ENCODE measurements at regions not wholly inside any gene's neighbourhood (a gene's known extent, or its start where the extent isn't known, plus 50 kb on each side); places are given as distances from the start of the nearest gene placed in this dataset.
"Not testable (repeated sequence)": the region's sequence is repeated elsewhere in the genome, so short reads cannot be mapped to it uniquely, and the experiment has no call there.

GRCh38 chr13:110984381-110984780 lies 69.5 kb upstream of the ANKRD10 start:
- Mint-ChIP-seq H3K27ac (no peak overlapping the region), H3K4me1 (ENCODE audit: low read depth) (no peaks in the 10 kb centered on the region), H3K4me3 (ENCODE audit: low read depth) (no peak overlapping the region), H3K27me3 (ENCODE audit: low read depth) (peaks cover 38% of the 10 kb centered on the region), H3K9me3 (no peaks in the 10 kb centered on the region), H3K36me3 (ENCODE audit: low read depth) (no peaks in the 10 kb centered on the region)
- intact Hi-C loops (cut with micrococcal nuclease) = no loop called here
- DNase-seq (ENCODE audit: low spot score) = no peak

- peaks cover 5% of the 10 kb centered on the region for H3K9me3 Mint-ChIP-seq
- no peaks in the 10 kb centered on the region for H3K4me1 Mint-ChIP-seq (ENCODE audit: low read depth)
- no peak overlapping the region for H3K4me3 Mint-ChIP-seq (ENCODE audit: low read depth)
- intact Hi-C loops (cut with micrococcal nuclease) = no loop called here
- H3K27ac Mint-ChIP-seq = no peak overlapping the region
- peaks cover 35% of the 10 kb centered on the region for H3K27me3 Mint-ChIP-seq (ENCODE audit: low read depth)
- H3K36me3 Mint-ChIP-seq (ENCODE audit: low read depth) = peaks cover 6% of the 10 kb centered on the region
- no peak for DNase-seq (ENCODE audit: low spot score)
Measured at GRCh38 chr13:110983241-110983640, 68.4 kb upstream of the ANKRD10 start.

GRCh38 chr13:110981379-110981778 lies 66.5 kb upstream of the ANKRD10 start:
- Mint-ChIP-seq H3K27ac (no peak overlapping the region), H3K27me3 (ENCODE audit: low read depth) (peaks cover 20% of the 10 kb centered on the region), H3K4me1 (ENCODE audit: low read depth) (peaks cover 2% of the 10 kb centered on the region), H3K4me3 (ENCODE audit: low read depth) (no peak overlapping the region), H3K9me3 (peaks cover 14% of the 10 kb centered on the region), H3K36me3 (ENCODE audit: low read depth) (peaks cover 9% of the 10 kb centered on the region)
- intact Hi-C loops (cut with micrococcal nuclease) = no loop called here
- DNase-seq (ENCODE audit: low spot score) = no peak

- peaks cover 2% of the 10 kb centered on the region for H3K4me1 Mint-ChIP-seq (ENCODE audit: low read depth)
- peaks cover 20% of the 10 kb centered on the region for H3K27me3 Mint-ChIP-seq (ENCODE audit: low read depth)
- no peak for DNase-seq (ENCODE audit: low spot score)
- peaks cover 9% of the 10 kb centered on the region for H3K36me3 Mint-ChIP-seq (ENCODE audit: low read depth)
- peaks cover 18% of the 10 kb centered on the region for H3K9me3 Mint-ChIP-seq
- intact Hi-C loops (cut with micrococcal nuclease) = no loop called here
- H3K4me3 Mint-ChIP-seq (ENCODE audit: low read depth) = no peak overlapping the region
- no peak overlapping the region for H3K27ac Mint-ChIP-seq
Measured at GRCh38 chr13:110980921-110981320, 66.1 kb upstream of the ANKRD10 start.

GRCh38 chr13:110979149-110979548 lies 64.3 kb upstream of the ANKRD10 start:
- intact Hi-C loops (cut with micrococcal nuclease); H3K4me1 Mint-ChIP-seq (ENCODE audit: low read depth); DNase-seq (ENCODE audit: low spot score); H3K36me3 Mint-ChIP-seq (ENCODE audit: low read depth); H3K27ac Mint-ChIP-seq; H3K4me3 Mint-ChIP-seq (ENCODE audit: low read depth): not testable (repeated sequence)
- peaks cover 18% of the 10 kb centered on the region for H3K9me3 Mint-ChIP-seq
- peaks cover 20% of the 10 kb centered on the region for H3K27me3 Mint-ChIP-seq (ENCODE audit: low read depth)

- no peak for DNase-seq (ENCODE audit: low spot score)
- Mint-ChIP-seq H3K4me3 (ENCODE audit: low read depth) (no peak overlapping the region), H3K27me3 (ENCODE audit: low read depth) (peaks cover 17% of the 10 kb centered on the region), H3K27ac (no peak overlapping the region), H3K9me3 (peaks cover 22% of the 10 kb centered on the region), H3K36me3 (ENCODE audit: low read depth) (peaks cover 13% of the 10 kb centered on the region), H3K4me1 (ENCODE audit: low read depth) (peaks cover 6% of the 10 kb centered on the region)
- intact Hi-C loops (cut with micrococcal nuclease) = no loop called here
Measured at GRCh38 chr13:110978390-110978789, 63.5 kb upstream of the ANKRD10 start.

- no peak overlapping the region for H3K27ac Mint-ChIP-seq
- no peak for DNase-seq (ENCODE audit: low spot score)
- peaks cover 14% of the 10 kb centered on the region for H3K36me3 Mint-ChIP-seq (ENCODE audit: low read depth)
- peaks cover 13% of the 10 kb centered on the region for H3K4me1 Mint-ChIP-seq (ENCODE audit: low read depth)
- no peak overlapping the region for H3K4me3 Mint-ChIP-seq (ENCODE audit: low read depth)
- peaks cover 28% of the 10 kb centered on the region for H3K9me3 Mint-ChIP-seq
- peaks cover 16% of the 10 kb centered on the region for H3K27me3 Mint-ChIP-seq (ENCODE audit: low read depth)
- intact Hi-C loops (cut with micrococcal nuclease) = no loop called here
Measured at GRCh38 chr13:110976785-110977184, 61.9 kb upstream of the ANKRD10 start.

- Mint-ChIP-seq H3K9me3 (peaks cover 30% of the 10 kb centered on the region), H3K4me3 (ENCODE audit: low read depth) (no peak overlapping the region), H3K36me3 (ENCODE audit: low read depth) (peaks cover 15% of the 10 kb centered on the region), H3K27ac (peak overlapping the region; percentile 19), H3K27me3 (ENCODE audit: low read depth) (peaks cover 12% of the 10 kb centered on the region), H3K4me1 (ENCODE audit: low read depth) (peaks cover 15% of the 10 kb centered on the region)
- no peak for DNase-seq (ENCODE audit: low spot score)
- intact Hi-C loops (cut with micrococcal nuclease) = no loop called here
Measured at GRCh38 chr13:110973007-110973700, 58.3 kb upstream of the ANKRD10 start.

- no peak for DNase-seq (ENCODE audit: low spot score)
- H3K9me3 Mint-ChIP-seq = peaks cover 39% of the 10 kb centered on the region
- peaks cover 8% of the 10 kb centered on the region for H3K27me3 Mint-ChIP-seq (ENCODE audit: low read depth)
- H3K36me3 Mint-ChIP-seq (ENCODE audit: low read depth) = peaks cover 28% of the 10 kb centered on the region
- H3K4me1 Mint-ChIP-seq (ENCODE audit: low read depth) = peaks cover 15% of the 10 kb centered on the region
- intact Hi-C loops (cut with micrococcal nuclease) = no loop called here
- no peak overlapping the region for H3K4me3 Mint-ChIP-seq (ENCODE audit: low read depth)
- H3K27ac Mint-ChIP-seq = no peak overlapping the region
Measured at GRCh38 chr13:110971486-110971885, 56.6 kb upstream of the ANKRD10 start.

- not testable (repeated sequence) for DNase-seq (ENCODE audit: low spot score); H3K4me3 Mint-ChIP-seq (ENCODE audit: low read depth); H3K27me3 Mint-ChIP-seq (ENCODE audit: low read depth)
- peaks cover 49% of the 10 kb centered on the region for H3K36me3 Mint-ChIP-seq (ENCODE audit: low read depth)
- peak overlapping the region; percentile 54 for H3K27ac Mint-ChIP-seq
- intact Hi-C loops (cut with micrococcal nuclease) = loop anchor here (10.0 kb wide), 1 partner anchor 217 kb away; no protein-coding TSS in a partner anchor
- peaks cover 24% of the 10 kb centered on the region for H3K4me1 Mint-ChIP-seq (ENCODE audit: low read depth)
- H3K9me3 Mint-ChIP-seq = peaks cover 59% of the 10 kb centered on the region
Measured at GRCh38 chr13:110967156-110967855, 52.4 kb upstream of the ANKRD10 start.

- peaks cover 73% of the 10 kb centered on the region for H3K9me3 Mint-ChIP-seq
- intact Hi-C loops (cut with micrococcal nuclease) = loop anchor here (1.0 to 10.0 kb wide), 3 partner anchors 23 to 219 kb away; partner anchors contain the start of gene ANKRD10
- peak overlapping the region; percentile 19 for H3K27ac Mint-ChIP-seq
- H3K36me3 Mint-ChIP-seq (ENCODE audit: low read depth) = peaks cover 49% of the 10 kb centered on the region
- H3K4me1 Mint-ChIP-seq (ENCODE audit: low read depth) = peaks cover 24% of the 10 kb centered on the region
- no peak for DNase-seq (ENCODE audit: low spot score)
- no peak overlapping the region for H3K4me3 Mint-ChIP-seq (ENCODE audit: low read depth)
- H3K27me3 Mint-ChIP-seq (ENCODE audit: low read depth) = no peaks in the 10 kb centered on the region
Measured at GRCh38 chr13:110965755-110966134, 50.9 kb upstream of the ANKRD10 start.

- Mint-ChIP-seq H3K4me1 (ENCODE audit: low read depth) (peaks cover 21% of the 10 kb centered on the region), H3K27me3 (ENCODE audit: low read depth) (no peaks in the 10 kb centered on the region), H3K9me3 (peaks cover 76% of the 10 kb centered on the region), H3K36me3 (ENCODE audit: low read depth) (peaks cover 49% of the 10 kb centered on the region), H3K27ac (peak overlapping the region; percentile 83), H3K4me3 (ENCODE audit: low read depth) (peak overlapping the region; percentile 26)
- DNase-seq (ENCODE audit: low spot score) = peak; percentile 46
- intact Hi-C loops (cut with micrococcal nuclease) = loop anchor here (1.0 to 10.0 kb wide), 3 partner anchors 23 to 220 kb away; partner anchors contain the start of gene ANKRD10
Measured at GRCh38 chr13:110965038-110965754, 50.3 kb upstream of the ANKRD10 start.

Measured in activated T-helper 2 cell treated with anti-CD3 and anti-CD28 coated beads, Interferon-gamma antibody, Interleukin-2, Interleukin-4, amounts not matched to agents 10 μg/mL and 5 μg/mL and 100 μg/mL, durations not matched to agents 14 hours and 24 hours and 36 hours (primary cell).